Naive B cell (primary cell): ENCODE measurements at regions not wholly inside any gene's neighbourhood (a gene's known extent, or its start where the extent isn't known, plus 50 kb on each side); places are given as distances from the start of the nearest gene placed in this dataset.

ENCODE experiments used
- ATAC-seq, 2 donors: fragments of 150-1000 bp; cut with Tn5 transposase; 2 replicates each; pipeline ENCODE4 v1.10.0; 2021; ENCODE audit warnings: low read depth in 2 of 2, mild to moderate bottlenecking in 2 of 2, moderate library complexity in 2 of 2
- DNase-seq: peaks from one replicate; pipeline ENCODE4 v3.0.0; 2022
- H3K27ac Mint-ChIP-seq, 6 donors: one replicate each; pipeline ENCODE4 v1.8.0; 2020 to 2022; ENCODE audit warnings: mild to moderate bottlenecking in 6 of 6, mixed read lengths in 6 of 6, moderate library complexity in 5 of 6, inconsistent platforms in 2 of 6
- H3K27me3 Mint-ChIP-seq, 3 donors: one replicate each; pipeline ENCODE4 v1.8.0; 2021 to 2022; ENCODE audit warnings: mixed read lengths in 3 of 3, mild to moderate bottlenecking in 1 of 3
- H3K36me3 Mint-ChIP-seq, 2 donors: one replicate each; pipeline ENCODE4 v1.8.0; 2020 to 2022; ENCODE audit warnings: mixed read lengths in 2 of 2, inconsistent platforms in 1 of 2, mild to moderate bottlenecking in 1 of 2
- H3K4me1 Mint-ChIP-seq, 3 donors: one replicate each; pipeline ENCODE4 v1.8.0; 2020 to 2022; ENCODE audit warnings: mixed read lengths in 3 of 3, inconsistent platforms in 1 of 3, mild to moderate bottlenecking in 1 of 3, moderate library complexity in 1 of 3
- H3K4me3 Mint-ChIP-seq, 8 donors: one replicate each; pipeline ENCODE4 v1.8.0; 2020 to 2022; ENCODE audit warnings: mild to moderate bottlenecking in 8 of 8, mixed read lengths in 8 of 8, moderate library complexity in 8 of 8, inconsistent platforms in 2 of 8
- H3K9me3 Mint-ChIP-seq, 7 donors: one replicate each; pipeline ENCODE4 v1.8.0; 2020 to 2022; ENCODE audit warnings: mixed read lengths in 7 of 7, mild to moderate bottlenecking in 5 of 7, inconsistent platforms in 2 of 7, moderate library complexity in 1 of 7

DNA sequence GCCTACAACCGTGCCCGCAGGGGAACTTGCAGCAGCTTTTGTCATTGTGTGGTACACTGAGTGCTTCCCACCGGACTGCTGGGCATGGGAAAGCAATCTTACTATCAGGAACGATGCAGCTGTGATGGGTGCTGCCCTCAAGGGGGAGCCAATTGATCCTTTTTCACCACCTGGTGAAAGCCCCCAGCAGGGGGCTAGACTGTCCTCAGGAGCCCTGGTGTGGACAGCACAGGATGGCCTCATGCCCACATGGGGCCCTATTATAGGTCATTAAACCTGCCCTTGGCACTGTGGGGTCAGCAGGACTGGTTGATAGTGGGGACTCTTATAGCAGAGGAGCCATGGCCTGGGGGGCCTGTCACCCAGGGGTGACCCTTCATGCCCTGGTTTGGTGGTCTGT, 172.2 kb downstream of the GLI2 start:
- DNase-seq, result no peak
- H3K4me1 Mint-ChIP-seq, result no peaks in the 10 kb centered on the region
- no peak for ATAC-seq

DNA sequence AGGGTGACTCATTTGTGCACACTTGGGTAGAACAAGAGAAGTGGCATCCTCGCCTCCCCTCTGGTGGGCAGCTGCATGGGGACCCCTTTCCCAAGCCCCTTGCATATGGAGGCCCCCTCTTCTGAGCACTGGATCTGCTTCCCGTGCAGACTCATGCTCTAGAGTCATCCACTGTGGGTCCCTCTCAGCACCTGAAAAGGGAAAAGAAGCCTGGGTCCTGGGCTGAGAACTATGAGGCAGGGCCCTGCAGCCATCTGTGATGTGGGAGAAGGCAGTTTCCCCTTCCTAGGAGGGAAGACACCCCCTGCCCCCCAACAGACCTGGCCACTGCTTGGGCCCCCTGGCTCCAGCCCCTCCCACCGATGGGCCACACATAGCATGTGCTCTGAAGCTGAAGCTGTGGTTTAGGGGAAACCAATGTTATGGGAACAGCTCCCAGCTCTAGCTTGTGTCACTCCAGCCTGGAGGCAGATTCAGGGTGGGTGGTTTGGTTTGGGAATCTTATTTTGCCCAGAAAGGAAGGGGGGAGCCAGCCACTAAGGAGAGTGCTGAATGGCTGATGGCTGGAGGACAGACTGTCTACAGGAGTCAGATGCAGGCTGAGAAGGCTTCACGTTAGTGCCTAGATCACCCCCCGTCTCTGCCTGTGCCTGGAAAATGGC, 172.8 kb downstream of the GLI2 start:
- no peak overlapping the region for H3K27ac Mint-ChIP-seq
- H3K9me3 Mint-ChIP-seq, result peaks cover 0 to 1% (median 0%) of the 10 kb centered on the region in 7 donors
- no peaks in the 10 kb centered on the region for H3K36me3 Mint-ChIP-seq
- DNase-seq (no peak), ATAC-seq (no peak)
- H3K4me3 Mint-ChIP-seq, result no peak overlapping the region
- no peaks in the 10 kb centered on the region for H3K4me1 Mint-ChIP-seq
- peaks cover 0 to 10% (median 0%) of the 10 kb centered on the region in 3 donors for H3K27me3 Mint-ChIP-seq

More for the DNA sequence above, 172.2 kb downstream of the GLI2 start:
- Mint-ChIP-seq H3K9me3 (peaks cover 0 to 1% (median 0%) of the 10 kb centered on the region in 7 donors), H3K4me3 (no peak overlapping the region), H3K36me3 (no peaks in the 10 kb centered on the region), H3K27ac (no peak overlapping the region), H3K27me3 (peaks cover 0 to 13% (median 2%) of the 10 kb centered on the region in 3 donors)

DNA sequence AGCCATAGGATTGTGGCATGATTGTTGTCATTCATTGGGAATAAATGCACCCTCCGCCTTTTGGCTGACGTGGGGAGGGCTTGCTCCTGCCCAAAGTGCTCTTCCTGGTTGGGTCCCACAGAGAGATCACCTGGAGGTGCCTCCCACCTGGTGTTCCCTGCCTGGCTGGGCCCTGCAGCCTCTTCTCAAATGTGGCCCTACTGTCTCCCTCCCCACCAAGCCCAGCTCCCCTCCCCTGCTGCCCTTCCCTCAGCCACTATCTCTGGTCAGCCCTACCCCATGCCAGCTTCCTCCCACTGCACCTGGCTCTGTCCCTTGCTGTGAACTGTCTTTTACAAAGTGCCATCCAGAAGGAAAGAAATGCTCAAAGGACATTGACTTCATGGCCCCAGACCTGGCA, 173.4 kb downstream of the GLI2 start:
- H3K4me3 Mint-ChIP-seq, result no peak overlapping the region
- H3K27ac Mint-ChIP-seq, result no peak overlapping the region
- H3K4me1 Mint-ChIP-seq, result no peaks in the 10 kb centered on the region
- DNase-seq (no peak), ATAC-seq (no peak)
- peaks cover 0 to 1% (median 0%) of the 10 kb centered on the region in 7 donors for H3K9me3 Mint-ChIP-seq
- no peaks in the 10 kb centered on the region for H3K36me3 Mint-ChIP-seq
- peaks cover 0 to 10% (median 0%) of the 10 kb centered on the region in 3 donors for H3K27me3 Mint-ChIP-seq

DNA sequence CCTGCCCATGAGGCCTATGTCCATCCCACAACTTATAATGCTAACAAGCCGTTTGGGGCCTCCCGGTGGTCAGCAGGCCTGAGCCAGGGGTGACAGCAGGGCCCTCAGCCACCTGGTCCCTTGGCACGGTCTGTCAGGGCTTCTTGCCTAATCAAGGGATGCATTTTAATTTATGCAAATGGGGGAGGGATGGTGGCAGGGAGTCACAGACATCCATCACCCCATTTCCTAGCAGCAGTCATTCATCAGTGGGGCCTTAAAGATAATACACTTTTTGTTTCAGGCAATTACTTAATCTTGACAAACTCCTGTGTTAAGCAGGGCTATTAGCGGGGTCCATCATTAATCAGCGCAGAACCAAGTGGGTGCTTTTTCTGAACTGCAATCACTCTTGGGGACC, 174.5 kb downstream of the GLI2 start:
- ATAC-seq (no peak), DNase-seq (no peak)
- H3K9me3 Mint-ChIP-seq, result peaks cover 0 to 4% (median 0%) of the 10 kb centered on the region in 7 donors
- H3K27ac Mint-ChIP-seq, result no peak overlapping the region
- no peaks in the 10 kb centered on the region for H3K4me1 Mint-ChIP-seq
- no peaks in the 10 kb centered on the region for H3K36me3 Mint-ChIP-seq
- H3K27me3 Mint-ChIP-seq, result peaks cover 0 to 10% (median 0%) of the 10 kb centered on the region in 3 donors
- H3K4me3 Mint-ChIP-seq, result no peak overlapping the region

DNA sequence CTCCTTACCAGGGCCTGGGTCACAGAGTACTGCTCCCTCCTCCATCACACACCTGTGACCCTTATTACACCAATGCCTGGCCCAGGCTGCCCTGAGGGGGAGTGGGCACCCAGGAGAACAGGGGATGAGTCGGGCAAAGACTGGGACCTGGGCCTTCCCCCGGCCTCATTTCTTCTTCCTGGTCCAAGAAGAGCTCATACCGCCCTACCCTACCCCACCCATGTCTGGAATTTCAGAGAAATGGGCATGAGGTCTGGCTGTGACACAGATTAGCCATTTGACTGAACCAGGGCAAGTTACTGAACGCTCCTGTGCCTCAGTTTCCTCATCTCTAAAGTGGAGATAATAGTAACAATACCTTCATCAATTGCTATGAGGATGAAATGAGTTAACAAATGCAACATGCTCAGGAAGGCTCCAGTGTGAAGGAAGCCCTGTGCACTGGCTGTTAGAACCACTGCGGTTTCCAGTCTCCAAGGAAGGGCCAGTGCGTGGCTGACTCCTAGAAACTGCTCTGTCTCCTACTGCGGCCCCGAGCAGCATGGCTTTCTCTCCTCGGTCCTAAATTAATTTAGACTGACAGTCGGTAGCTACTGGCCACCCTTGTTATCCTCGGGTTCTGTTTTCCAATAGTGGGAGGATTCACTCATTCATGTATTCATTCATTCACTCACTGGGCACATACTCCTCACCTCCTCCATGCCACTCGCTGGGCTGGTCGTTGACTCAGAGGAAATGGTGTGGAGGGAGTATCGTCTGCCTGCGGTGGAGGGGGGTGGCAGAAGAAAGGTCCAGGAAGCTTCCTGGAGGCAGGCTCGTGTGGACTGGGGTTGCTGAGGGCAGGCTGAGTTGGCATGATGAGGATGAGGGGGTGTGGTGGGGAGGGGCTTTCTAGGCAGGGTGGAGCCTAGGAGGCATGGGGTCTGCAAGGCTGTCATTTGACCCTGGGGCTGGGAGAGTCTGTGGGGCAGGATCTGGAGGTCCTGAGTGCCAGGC, 175.6 kb downstream of the GLI2 start:
- Mint-ChIP-seq H3K4me3 (no peak overlapping the region), H3K9me3 (peaks cover 0 to 4% (median 0%) of the 10 kb centered on the region in 7 donors)
- ATAC-seq, result no peak

DNA sequence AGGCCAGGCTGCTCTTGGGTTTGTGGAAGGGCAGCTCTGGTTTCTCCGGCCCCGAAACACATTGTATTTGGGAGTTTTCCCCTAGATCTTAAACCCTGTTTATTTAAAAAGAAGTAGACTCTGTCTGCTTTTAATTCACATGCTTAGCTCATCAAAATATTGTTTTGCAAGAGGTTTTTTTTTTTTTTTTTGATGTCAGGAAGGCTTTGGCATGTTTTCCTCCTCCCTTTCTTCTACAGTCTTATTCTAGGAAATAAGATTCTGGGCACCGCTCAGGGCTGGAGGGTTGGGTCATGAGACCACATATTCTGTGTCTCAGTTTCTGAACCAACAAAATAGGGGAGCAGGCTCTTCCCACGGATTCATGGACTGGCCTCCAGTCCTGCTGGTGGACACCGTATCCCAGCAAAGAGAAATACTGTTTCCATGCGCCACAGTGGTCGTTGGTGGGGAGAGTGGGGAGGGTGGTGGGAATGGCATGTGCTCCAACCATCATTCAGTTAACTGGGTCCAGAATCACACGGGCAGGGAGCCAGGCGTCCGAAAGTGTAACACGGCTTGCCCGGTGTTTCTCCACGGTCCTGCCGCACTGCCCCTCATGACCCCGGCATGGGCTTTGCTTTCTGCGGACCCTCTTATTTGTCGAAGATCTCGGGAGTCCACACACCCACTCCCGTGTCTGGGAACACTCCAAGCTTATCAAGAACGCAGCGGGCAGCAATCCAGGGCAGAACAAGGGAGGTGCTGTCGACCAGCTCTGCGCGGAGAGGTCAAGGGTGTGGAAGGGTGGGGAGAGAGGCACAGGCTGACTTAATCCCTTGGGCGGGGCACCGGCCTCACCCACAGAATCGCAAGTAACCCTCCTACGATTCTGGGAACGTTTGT, 176.7 kb downstream of the GLI2 start:
- DNase-seq, result no peak
- H3K4me3 Mint-ChIP-seq, result no peak overlapping the region
- no peaks in the 10 kb centered on the region for H3K4me1 Mint-ChIP-seq
- no peaks in the 10 kb centered on the region for H3K36me3 Mint-ChIP-seq
- no peak for ATAC-seq
- H3K27me3 Mint-ChIP-seq, result peaks cover 0 to 1% (median 0%) of the 10 kb centered on the region in 3 donors
- H3K9me3 Mint-ChIP-seq, result peaks cover 0 to 2% (median 0%) of the 10 kb centered on the region in 7 donors
- H3K27ac Mint-ChIP-seq, result no peak overlapping the region

More for the DNA sequence above, 175.6 kb downstream of the GLI2 start:
- no peak for DNase-seq
- H3K4me1 Mint-ChIP-seq, result no peaks in the 10 kb centered on the region
- peak overlapping the region in 1 of 6 donors; percentile 35 for H3K27ac Mint-ChIP-seq
- peaks cover 0 to 10% (median 0%) of the 10 kb centered on the region in 3 donors for H3K27me3 Mint-ChIP-seq
- no peaks in the 10 kb centered on the region for H3K36me3 Mint-ChIP-seq

DNA sequence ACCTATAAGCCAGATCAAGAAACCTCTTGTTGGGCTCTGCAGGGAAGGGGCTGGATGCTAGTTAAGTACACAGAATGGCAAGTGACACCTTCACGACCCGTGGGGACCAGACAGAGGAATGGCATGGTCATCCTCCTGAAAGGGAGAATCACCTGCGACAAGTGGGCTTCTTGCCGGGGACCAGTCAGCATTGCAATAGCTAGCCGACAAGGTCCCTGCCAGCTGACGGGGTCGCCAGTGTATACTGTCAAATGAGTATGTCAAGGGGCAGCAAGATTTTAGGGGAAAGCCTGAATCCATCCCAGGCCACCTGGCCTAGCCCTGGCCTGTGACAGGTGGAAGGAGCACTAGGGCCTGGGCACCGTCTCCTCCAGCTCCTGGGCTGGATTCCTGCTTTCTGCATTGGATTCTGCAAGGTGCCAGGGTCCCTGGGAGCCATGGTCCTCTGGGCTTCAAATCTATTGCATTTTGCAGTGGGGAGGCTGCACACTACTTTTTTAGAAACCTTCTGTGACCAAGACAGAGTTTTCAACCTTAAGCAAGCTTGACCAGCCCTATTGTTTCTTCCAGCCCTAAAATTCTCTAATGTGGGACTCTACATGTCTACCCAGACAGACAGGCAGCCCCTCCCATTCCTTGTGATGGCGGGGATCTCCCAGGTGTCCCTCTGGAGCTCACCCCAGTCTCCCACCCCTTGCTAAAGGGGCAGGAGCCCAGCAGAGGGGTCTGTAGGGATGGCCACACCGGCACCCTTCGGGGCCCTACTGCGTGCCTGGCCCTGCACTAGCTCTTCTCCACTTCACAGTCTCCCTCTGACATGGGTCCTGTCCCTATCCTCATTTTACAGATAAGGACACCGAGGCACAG, 178.5 kb downstream of the GLI2 start:
- no peaks in the 10 kb centered on the region for H3K4me1 Mint-ChIP-seq
- no peak for ATAC-seq
- H3K9me3 Mint-ChIP-seq, result peaks cover 0 to 2% (median 0%) of the 10 kb centered on the region in 7 donors
- no peak overlapping the region for H3K27ac Mint-ChIP-seq
- no peak overlapping the region for H3K4me3 Mint-ChIP-seq
- no peaks in the 10 kb centered on the region for H3K27me3 Mint-ChIP-seq
- H3K36me3 Mint-ChIP-seq, result no peaks in the 10 kb centered on the region
- DNase-seq, result no peak

DNA sequence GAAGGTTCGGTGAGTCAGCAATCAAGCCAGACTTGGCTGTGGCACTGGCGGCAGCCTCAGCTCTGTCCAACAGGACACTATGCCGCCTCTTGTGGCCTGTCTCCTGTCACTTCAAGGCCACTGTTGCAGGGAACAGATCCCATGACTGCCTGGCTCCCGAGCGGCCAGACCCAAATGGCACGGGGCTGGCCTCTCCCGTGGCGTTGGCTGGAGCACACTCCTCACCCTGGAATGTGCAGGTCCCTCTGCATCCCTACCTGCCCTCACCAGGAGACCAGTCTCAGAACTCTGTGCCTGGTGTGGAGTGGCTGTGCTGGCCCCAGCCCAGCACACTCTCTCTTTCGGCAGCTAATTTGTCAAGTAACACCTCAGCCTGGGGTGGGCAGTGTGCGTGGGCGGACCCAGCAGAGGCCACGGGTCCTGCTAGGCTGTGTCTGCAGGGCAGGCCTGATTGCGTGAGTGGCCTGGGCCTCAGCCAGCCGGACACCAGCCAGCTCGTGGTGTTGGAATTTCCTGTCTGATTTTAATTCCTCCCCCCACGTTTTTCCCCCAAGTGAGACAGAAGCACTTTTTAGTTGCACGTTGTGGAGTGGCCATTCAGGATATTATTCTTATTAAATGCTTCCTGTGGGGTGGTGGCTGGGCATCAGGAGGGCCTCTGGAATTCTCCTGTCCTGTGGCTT, 179.3 kb downstream of the GLI2 start:
- Mint-ChIP-seq H3K36me3 (no peaks in the 10 kb centered on the region), H3K27ac (no peak overlapping the region), H3K9me3 (peaks cover 0 to 2% (median 0%) of the 10 kb centered on the region in 7 donors), H3K27me3 (peaks cover 0 to under 1% (median 0%) of the 10 kb centered on the region in 3 donors), H3K4me3 (no peak overlapping the region), H3K4me1 (no peaks in the 10 kb centered on the region)
- ATAC-seq (no peak), DNase-seq (no peak)

DNA sequence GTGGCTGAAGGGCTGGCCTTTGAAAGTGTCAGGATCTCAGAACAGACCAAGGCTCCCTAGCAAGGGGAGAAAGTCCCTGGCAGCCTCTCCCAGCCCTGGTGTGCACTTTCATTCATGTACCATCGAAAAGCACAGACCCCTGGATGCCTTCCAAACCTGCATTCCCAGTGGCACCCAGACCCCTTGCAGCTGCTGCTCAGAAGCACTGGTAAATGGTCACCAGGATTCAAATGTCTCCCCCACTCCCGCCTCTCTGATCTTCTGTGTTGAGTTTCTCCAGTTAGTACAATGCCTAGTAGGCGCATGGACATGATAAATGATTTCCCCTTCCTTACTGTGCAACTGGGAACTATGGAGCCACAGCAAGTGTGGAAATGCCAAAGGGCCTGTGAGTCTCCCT, 180.0 kb downstream of the GLI2 start:
- peak overlapping the region in 1 of 6 donors; percentile 32 for H3K27ac Mint-ChIP-seq
- H3K27me3 Mint-ChIP-seq, result peaks cover 0 to 6% (median 0%) of the 10 kb centered on the region in 3 donors
- H3K4me3 Mint-ChIP-seq, result no peak overlapping the region
- peaks cover 0 to 2% (median 0%) of the 10 kb centered on the region in 7 donors for H3K9me3 Mint-ChIP-seq
- no peak for DNase-seq
- ATAC-seq, result no peak
- no peaks in the 10 kb centered on the region for H3K36me3 Mint-ChIP-seq
- H3K4me1 Mint-ChIP-seq, result no peaks in the 10 kb centered on the region

DNA sequence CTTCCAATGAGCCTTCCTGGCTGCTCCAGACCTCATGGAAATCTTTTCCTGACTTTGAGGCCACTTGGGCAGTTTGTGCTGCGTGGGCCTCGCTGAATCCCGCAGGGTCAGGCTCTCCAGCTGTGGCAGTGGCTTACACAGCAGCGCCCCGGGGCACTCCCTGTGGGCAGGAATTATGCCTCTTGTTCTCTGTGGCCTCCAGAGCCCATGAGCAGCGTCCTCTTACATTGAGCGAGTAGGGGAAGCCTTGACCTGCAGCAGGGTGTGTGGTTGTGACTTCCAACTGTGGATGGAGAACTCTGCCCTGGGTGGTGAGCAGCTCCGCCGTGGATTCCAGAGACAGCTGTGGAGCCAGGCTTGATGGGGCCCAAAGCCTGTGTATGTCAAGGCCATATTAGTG, 180.8 kb downstream of the GLI2 start:
- DNase-seq (no peak), ATAC-seq (no peak)
- Mint-ChIP-seq H3K27ac (no peak overlapping the region), H3K4me3 (peak overlapping the region in 1 of 8 donors; percentile 70), H3K4me1 (no peaks in the 10 kb centered on the region), H3K9me3 (peaks cover 0 to 2% (median 0%) of the 10 kb centered on the region in 7 donors), H3K27me3 (peaks cover 0 to 6% (median 0%) of the 10 kb centered on the region in 3 donors), H3K36me3 (no peaks in the 10 kb centered on the region)

DNA sequence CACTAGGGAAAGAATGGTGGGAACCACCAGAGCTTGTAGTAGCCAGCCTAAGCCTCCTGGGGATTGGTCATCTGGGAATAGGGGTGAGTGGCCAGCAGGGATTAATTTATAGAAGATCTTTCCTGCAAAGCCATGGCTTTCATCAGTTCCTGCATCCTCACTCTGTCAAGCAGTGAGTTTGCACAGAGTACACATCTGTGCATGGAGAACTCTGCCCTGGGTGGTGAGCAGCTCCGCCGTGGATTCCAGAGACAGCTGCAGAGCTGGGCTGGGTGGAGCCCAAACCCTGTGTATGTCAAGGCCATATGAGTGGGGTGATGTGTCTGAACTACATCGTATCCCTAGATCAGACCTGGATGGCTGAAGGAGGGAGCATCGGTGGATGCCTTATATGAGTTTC, 182.2 kb downstream of the GLI2 start:
- no peaks in the 10 kb centered on the region for H3K36me3 Mint-ChIP-seq
- H3K27ac Mint-ChIP-seq, result no peak overlapping the region
- DNase-seq (no peak), ATAC-seq (no peak)
- H3K4me1 Mint-ChIP-seq, result no peaks in the 10 kb centered on the region
- H3K27me3 Mint-ChIP-seq, result peaks cover 0 to 6% (median 0%) of the 10 kb centered on the region in 3 donors
- peaks cover 0 to 2% (median 0%) of the 10 kb centered on the region in 7 donors for H3K9me3 Mint-ChIP-seq
- H3K4me3 Mint-ChIP-seq, result no peak overlapping the region

DNA sequence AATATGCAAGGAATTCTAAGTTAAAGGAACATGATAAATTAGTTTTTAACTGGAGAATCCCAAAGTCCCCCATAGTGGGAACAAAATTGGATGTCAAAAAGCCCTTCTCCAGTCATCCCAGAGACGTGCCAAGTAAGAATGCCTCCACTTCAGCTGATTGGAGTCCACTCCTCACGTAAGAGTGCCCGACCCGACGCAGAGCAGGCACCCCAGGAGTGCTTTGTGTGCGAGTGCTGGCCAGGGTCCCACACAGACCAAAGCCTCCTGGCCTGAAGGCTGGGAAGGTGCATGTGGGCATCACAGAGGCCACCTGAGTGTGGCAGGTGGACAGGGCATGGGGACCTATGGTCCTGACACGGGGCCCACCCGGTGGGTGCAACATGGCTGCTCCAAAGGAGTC, 183.5 kb downstream of the GLI2 start:
- H3K27me3 Mint-ChIP-seq, result peaks cover 0 to 6% (median 0%) of the 10 kb centered on the region in 3 donors

More for the DNA sequence above, 183.5 kb downstream of the GLI2 start:
- Mint-ChIP-seq H3K4me3 (no peak overlapping the region), H3K36me3 (no peaks in the 10 kb centered on the region), H3K27ac (peak overlapping the region in 1 of 6 donors; percentile 15), H3K9me3 (peaks cover 0 to 2% (median 0%) of the 10 kb centered on the region in 7 donors), H3K4me1 (no peaks in the 10 kb centered on the region)
- DNase-seq (no peak), ATAC-seq (no peak)
